Keratinocyte (primary cell): ENCODE measurements at regions not wholly inside any gene's neighbourhood (a gene's known extent, or its start where the extent isn't known, plus 50 kb on each side); places are given as distances from the start of the nearest gene placed in this dataset.

Experiments used
- DNase-seq: peaks from one replicate; pipeline ENCODE4 v3.0.0-alpha.2; 2011; ENCODE audit warnings: low read depth, missing footprints, low spot score
- FAIRE-seq: peaks from 2 replicates; lab custom pipeline; 2011; peaks lifted over from hg19 to GRCh38; lab: Jason Lieb, UNC
- H2AFZ ChIP-seq: 2 replicates; pipeline ENCODE4 v1.6.0; 2012; ENCODE audit warnings: low read length, control low read depth, inconsistent platforms; ENCODE audit not compliant: control insufficient read depth
- H3K27ac ChIP-seq: 2 replicates; pipeline ENCODE4 v1.5.1; 2011; ENCODE audit warnings: low read length; ENCODE audit not compliant: control insufficient read depth, insufficient read depth
- H3K27me3 ChIP-seq: 3 replicates; pipeline ENCODE4 v1.6.0; 2011; ENCODE audit warnings: low read length; ENCODE audit not compliant: control insufficient read depth, insufficient read depth; ENCODE audit errors: extremely low read depth
- H3K36me3 ChIP-seq, 2 experiments: 2 replicates in 1 of 2; 3 replicates in 1 of 2; pipeline ENCODE4 v1.5.1; 2011; ENCODE audit warnings: low read length in 2 of 2, mild to moderate bottlenecking in 1 of 2; ENCODE audit not compliant: control insufficient read depth in 2 of 2, insufficient read depth in 2 of 2; ENCODE audit errors: extremely low read depth in 1 of 2
- H3K4me1 ChIP-seq: 3 replicates; pipeline ENCODE4 v1.5.1; 2011; ENCODE audit warnings: low read length; ENCODE audit not compliant: control insufficient read depth, insufficient read depth; ENCODE audit errors: extremely low read depth
- H3K4me2 ChIP-seq: 3 replicates; pipeline ENCODE4 v1.6.0; 2011; ENCODE audit warnings: low read depth, low read length; ENCODE audit not compliant: control insufficient read depth, insufficient read depth; ENCODE audit errors: extremely low read depth
- H3K4me3 ChIP-seq, 3 experiments: fragments of 200-600 bp in 1 of 3; sonication (generic) in 1 of 3; 2 replicates in 2 of 3; 3 replicates in 1 of 3; pipeline ENCODE4 v1.5.1; 2011 to 2016; ENCODE audit warnings: low read length in 3 of 3, mild to moderate bottlenecking in 3 of 3, control low read depth in 2 of 3, inconsistent platforms in 1 of 3, low read depth in 1 of 3, mixed read lengths in 1 of 3, mixed run types in 1 of 3, moderate library complexity in 1 of 3; ENCODE audit not compliant: control insufficient read depth in 2 of 3, insufficient read depth in 2 of 3; ENCODE audit errors: extremely low read depth in 1 of 3
- H3K79me2 ChIP-seq: 2 replicates; pipeline ENCODE4 v1.6.0; 2012; ENCODE audit warnings: low read length; ENCODE audit not compliant: control insufficient read depth, insufficient read depth
- H3K9ac ChIP-seq: 3 replicates; pipeline ENCODE4 v1.6.0; 2011; ENCODE audit warnings: low read length; ENCODE audit not compliant: control insufficient read depth, insufficient read depth; ENCODE audit errors: extremely low read depth
- H3K9me1 ChIP-seq: 3 replicates; pipeline ENCODE4 v1.6.0; 2011; ENCODE audit warnings: low read length; ENCODE audit not compliant: control insufficient read depth, insufficient read depth; ENCODE audit errors: extremely low read depth
- H3K9me3 ChIP-seq: 2 replicates; pipeline ENCODE4 v1.5.1; 2012; ENCODE audit warnings: low read depth, low read length; ENCODE audit not compliant: control insufficient read depth
- H4K20me1 ChIP-seq: 3 replicates; pipeline ENCODE4 v1.6.0; 2011; ENCODE audit warnings: low read length; ENCODE audit not compliant: control insufficient read depth, insufficient read depth; ENCODE audit errors: extremely low read depth
- EZH2 ChIP-seq: IDR thresholded peaks from one replicate; pipeline ENCODE4 v1.6.1; 2012; ENCODE audit warnings: inconsistent platforms, mild to moderate bottlenecking, low read length, moderate library complexity
- dilution Hi-C: fragments of 300-500 bp; cut with MboI; formaldehyde crosslinking; loops from one replicate; pipeline ENCODE4 v1.7.0; 2020; ENCODE audit warnings: low sequenced_read_pairs; ENCODE audit not compliant: extremely low pct_ligation_motif_present
- TF ChIP-seq, protein P1 (sequence below), 3 experiments: IDR thresholded peaks in 1 of 3; conservative IDR thresholded peaks in 1 of 3; optimal IDR thresholded peaks in 1 of 3; 2 replicates in 2 of 3; 3 replicates in 1 of 3; pipeline versions ENCODE3 to v1.5.1; 2011; ENCODE audit warnings: low read length in 3 of 3, mild to moderate bottlenecking in 3 of 3, moderate library complexity in 2 of 3, control low read depth in 1 of 3, inconsistent platforms in 1 of 3; ENCODE audit not compliant: insufficient read depth in 2 of 3; ENCODE audit errors: extremely low read depth in 1 of 3

DNA sequence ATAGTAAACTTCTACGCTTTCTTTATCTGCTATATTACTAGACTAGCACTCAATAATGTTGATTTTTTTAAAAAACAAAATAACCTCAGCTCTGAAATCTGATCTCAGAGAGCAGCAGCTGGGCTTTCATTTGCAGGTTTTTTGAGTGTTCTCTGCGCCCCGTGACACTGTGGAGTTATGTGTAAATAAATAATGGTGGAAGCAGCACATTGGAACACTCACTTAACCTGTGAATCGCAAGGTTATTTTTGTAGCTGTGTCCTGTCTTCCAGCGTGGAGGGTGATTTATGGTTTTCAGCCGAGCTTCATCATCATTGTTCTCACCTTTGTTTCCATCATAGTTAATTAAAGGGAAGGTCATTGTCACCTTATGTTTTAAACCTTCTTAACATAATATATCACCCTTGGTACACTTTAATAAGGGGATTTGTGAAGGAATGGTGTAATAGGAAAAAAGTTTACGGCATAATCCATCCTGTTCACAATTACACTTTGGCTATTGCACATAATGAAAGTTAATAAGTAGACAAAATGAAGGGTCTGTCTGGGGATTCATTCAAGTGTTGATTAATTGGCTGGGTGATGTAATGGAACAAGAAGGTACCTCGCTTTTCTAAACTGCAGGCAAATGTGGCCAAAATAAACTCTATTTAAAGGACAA, 493.3 kb upstream of the ADAMTS16 start:
- FAIRE-seq, result no peak
- H3K9me1 ChIP-seq, result no peaks in the 10 kb centered on the region
- H3K9me3 ChIP-seq, result no peaks in the 10 kb centered on the region
- no peaks in the 10 kb centered on the region for H3K4me1 ChIP-seq
- H4K20me1 ChIP-seq, result no peaks in the 10 kb centered on the region
- H3K27ac ChIP-seq, result no peak overlapping the region
- no peaks in the 10 kb centered on the region for H3K79me2 ChIP-seq
- no peak overlapping the region for H3K9ac ChIP-seq
- H3K27me3 ChIP-seq, result no peaks in the 10 kb centered on the region
- no peak overlapping the region for H3K4me3 ChIP-seq
- dilution Hi-C loops, result no loop called here
- DNase-seq, result no peak
- no peak overlapping the region for H3K4me2 ChIP-seq
- no peaks in the 10 kb centered on the region for H3K36me3 ChIP-seq
- no peak for TF ChIP-seq EZH2
- TF ChIP-seq, protein P1, sequence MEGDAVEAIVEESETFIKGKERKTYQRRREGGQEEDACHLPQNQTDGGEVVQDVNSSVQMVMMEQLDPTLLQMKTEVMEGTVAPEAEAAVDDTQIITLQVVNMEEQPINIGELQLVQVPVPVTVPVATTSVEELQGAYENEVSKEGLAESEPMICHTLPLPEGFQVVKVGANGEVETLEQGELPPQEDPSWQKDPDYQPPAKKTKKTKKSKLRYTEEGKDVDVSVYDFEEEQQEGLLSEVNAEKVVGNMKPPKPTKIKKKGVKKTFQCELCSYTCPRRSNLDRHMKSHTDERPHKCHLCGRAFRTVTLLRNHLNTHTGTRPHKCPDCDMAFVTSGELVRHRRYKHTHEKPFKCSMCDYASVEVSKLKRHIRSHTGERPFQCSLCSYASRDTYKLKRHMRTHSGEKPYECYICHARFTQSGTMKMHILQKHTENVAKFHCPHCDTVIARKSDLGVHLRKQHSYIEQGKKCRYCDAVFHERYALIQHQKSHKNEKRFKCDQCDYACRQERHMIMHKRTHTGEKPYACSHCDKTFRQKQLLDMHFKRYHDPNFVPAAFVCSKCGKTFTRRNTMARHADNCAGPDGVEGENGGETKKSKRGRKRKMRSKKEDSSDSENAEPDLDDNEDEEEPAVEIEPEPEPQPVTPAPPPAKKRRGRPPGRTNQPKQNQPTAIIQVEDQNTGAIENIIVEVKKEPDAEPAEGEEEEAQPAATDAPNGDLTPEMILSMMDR (optimal IDR thresholded peaks at IDR 0.05 in 1 of 3, IDR thresholded peaks at IDR 0.05 in 1 of 3, conservative IDR thresholded peaks at IDR 0.05 in 1 of 3; ENCODE audit: extremely low read depth in 1 of 3, insufficient read depth in 2 of 3, low read length in 3 of 3), result no peak
- no peak overlapping the region for H2AFZ ChIP-seq

DNA sequence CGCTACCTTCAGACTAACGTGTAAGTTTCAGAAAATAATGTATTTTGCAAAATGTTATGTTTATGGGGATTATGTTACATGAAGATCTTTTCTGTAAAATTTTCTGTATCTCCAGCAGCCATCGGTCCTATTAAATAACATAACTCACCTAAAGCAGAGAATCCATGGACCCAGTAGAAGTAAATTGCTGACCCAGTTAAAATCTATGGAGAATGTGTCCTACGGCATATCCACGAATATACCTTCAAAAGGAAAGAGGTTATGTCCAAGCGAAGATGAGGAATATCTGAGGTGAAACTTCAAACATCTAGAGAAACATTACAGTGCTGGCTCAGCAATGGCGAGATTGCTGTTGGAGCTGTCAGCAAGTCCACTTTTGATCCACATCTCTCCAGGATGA, 492.2 kb upstream of the ADAMTS16 start:
- TF ChIP-seq, protein P1 (optimal IDR thresholded peaks at IDR 0.05 in 1 of 3, IDR thresholded peaks at IDR 0.05 in 1 of 3, conservative IDR thresholded peaks at IDR 0.05 in 1 of 3; ENCODE audit: extremely low read depth in 1 of 3, insufficient read depth in 2 of 3, low read length in 3 of 3), result no peak
- TF ChIP-seq EZH2, result no peak
- Histone ChIP-seq H3K79me2 (no peaks in the 10 kb centered on the region), H2AFZ (no peak overlapping the region), H3K4me1 (no peaks in the 10 kb centered on the region), H3K9ac (no peak overlapping the region), H4K20me1 (no peaks in the 10 kb centered on the region), H3K27ac (no peak overlapping the region), H3K4me2 (no peak overlapping the region), H3K9me3 (no peaks in the 10 kb centered on the region), H3K27me3 (no peaks in the 10 kb centered on the region), H3K4me3 (no peak overlapping the region), H3K36me3 (no peaks in the 10 kb centered on the region), H3K9me1 (no peaks in the 10 kb centered on the region)
- dilution Hi-C loops, result no loop called here
- FAIRE-seq, result no peak
- no peak for DNase-seq
